HL-60 (cell line): ENCODE measurements at regions not wholly inside any gene's neighbourhood (a gene's known extent, or its start where the extent isn't known, plus 50 kb on each side); places are given as distances from the start of the nearest gene placed in this dataset.

Experiments used
- CTCF ChIP-seq: IDR thresholded peaks from one replicate; pipeline ENCODE4 v1.5.1; 2011; ENCODE audit warnings: low read length, control low read depth, inconsistent platforms; ENCODE audit not compliant: insufficient read depth
- GABPA ChIP-seq: IDR thresholded peaks from 2 replicates; pipeline ENCODE4 v1.6.1; 2012; ENCODE audit warnings: low read depth
- POLR2AphosphoS5 ChIP-seq: IDR thresholded peaks from 2 replicates; pipeline ENCODE4 v1.6.1; 2012; ENCODE audit warnings: low read depth
- REST ChIP-seq: IDR thresholded peaks from 2 replicates; pipeline ENCODE4 v1.6.1; 2012; ENCODE audit warnings: low read depth; ENCODE audit not compliant: insufficient replicate concordance
- SPI1 ChIP-seq: IDR thresholded peaks from 2 replicates; pipeline ENCODE4 v1.6.1; 2012; ENCODE audit warnings: low read depth, mild to moderate bottlenecking, borderline replicate concordance

- TF ChIP-seq POLR2AphosphoS5 (no peak), CTCF (no peak), GABPA (no peak), REST (no peak), SPI1 (no peak)
These were observed 520.4 kb downstream of the NLGN4X start for GRCh38 chrX:5708251-5708650.
